Stimulated activated CD8-positive, alpha-beta memory T cell treated with anti-CD3 and anti-CD28 coated beads, Interleukin-4, amount 100 ng/mL, for 48 hours (primary cell): ENCODE measurements at regions not wholly inside any gene's neighbourhood (a gene's known extent, or its start where the extent isn't known, plus 50 kb on each side); places are given as distances from the start of the nearest gene placed in this dataset.

Source experiments
- DNase-seq: peaks from one replicate; pipeline ENCODE4 v3.0.0-alpha.2; 2020

GRCh38 chr6:12593771-12594529 is 122.6 kb upstream of the PHACTR1 start:
- DNase-seq: no peak

DNA sequence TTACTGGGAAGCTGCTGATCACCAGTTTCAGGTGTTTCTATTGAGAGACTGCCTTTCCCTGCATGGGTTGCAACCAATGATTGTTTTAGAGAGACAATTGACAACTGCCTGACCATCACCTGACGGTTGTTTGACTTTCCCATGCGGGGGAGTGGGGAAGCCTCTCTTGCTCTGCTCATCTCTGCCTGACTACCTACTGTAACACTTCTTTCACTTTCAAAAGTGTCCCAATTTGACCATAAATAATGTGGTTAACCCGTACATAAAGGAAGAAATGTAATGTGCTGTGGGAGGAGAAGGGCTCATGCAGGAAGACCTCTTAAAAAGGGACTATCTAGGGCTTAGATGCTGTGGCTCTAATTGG is 122.1 kb upstream of the PHACTR1 start:
- DNase-seq: no peak

DNA sequence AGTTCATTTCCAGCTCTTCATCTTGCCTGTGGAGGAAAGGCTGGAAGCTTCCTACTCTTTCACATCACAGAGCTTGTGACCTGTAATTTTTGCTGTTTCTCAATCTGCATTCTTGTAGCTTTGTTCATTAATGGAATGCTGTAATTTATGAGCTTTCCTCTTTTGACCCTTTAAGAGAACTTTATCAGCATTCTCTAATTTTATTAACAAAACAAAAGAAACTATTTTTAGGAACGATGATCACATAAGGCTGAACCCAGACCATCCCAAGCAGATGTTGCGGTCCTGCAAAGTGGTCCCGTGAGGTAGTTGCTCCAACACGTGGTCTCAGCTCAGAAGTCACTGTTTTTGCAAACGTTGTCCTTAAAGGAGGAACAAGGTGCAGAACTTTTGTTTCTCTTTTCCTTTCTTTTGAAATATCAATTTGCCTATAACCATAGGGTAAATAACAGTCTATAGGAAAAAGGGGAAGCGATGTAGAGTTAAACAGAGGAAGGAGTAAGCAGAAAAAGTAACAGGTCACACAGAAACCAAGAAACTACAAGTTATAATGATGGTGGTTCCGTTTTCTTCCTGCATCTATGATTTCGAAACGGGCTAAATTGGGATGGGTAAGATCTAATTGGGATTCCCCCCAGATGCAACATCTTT is 121.3 kb upstream of the PHACTR1 start:
- no peak for DNase-seq

DNA sequence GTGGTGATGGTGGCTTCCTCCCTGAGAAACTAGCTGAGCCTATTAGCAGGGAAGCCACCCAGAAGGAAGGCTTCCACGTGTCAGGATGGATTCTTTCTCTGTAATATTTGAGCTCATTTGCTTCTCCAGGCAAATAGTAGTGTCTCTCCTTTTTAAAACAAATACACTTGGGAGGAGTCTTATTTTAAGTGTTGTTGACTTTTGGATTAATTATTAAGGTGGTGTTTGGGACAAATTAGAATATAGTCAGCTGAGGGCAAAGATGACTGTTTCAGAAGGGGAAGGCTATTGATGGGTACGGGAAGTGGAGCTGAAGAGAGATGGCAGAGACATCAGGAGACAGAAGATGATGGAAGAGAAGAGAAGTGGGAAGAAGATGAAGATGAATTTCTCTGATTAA is 119.8 kb upstream of the PHACTR1 start:
- no peak for DNase-seq

GRCh38 chr6:12598919-12599318 is 117.6 kb upstream of the PHACTR1 start:
- no peak for DNase-seq

GRCh38 chr6:12601881-12602280 is 114.7 kb upstream of the PHACTR1 start:
- DNase-seq: no peak

GRCh38 chr6:12602342-12602741 is 114.2 kb upstream of the PHACTR1 start:
- no peak for DNase-seq

DNA sequence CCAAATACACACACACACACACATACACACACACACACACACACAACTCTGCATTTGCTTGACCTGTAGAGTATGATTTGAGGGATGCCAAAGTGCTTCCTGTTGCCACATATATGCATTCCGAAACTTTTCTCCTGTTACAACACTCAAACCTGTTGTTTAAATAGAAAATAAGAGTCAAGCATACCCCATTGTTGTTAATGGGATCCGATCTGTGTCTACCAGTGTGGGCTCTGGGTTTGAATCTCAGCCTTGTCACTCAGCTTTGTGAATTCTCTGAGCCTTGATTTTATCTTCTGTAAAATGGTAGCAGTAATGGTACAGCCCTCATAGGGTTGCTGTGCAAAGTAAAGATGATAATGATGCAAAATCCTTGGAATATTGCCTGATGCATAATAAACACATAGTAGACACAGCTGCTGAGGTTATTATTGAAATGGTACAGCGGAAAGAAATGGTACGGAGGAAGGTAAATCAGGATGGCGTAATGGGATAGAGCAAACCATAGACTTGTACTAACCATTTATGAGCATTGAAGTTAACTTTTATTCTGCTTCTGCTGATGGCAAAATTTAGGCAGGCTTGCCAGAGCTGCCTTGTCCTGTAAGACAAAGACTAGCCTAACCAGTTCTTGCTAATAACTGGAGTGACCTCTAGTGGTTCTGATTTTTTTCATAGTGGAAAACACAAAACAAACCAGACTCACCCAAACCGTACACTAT is 113.5 kb upstream of the PHACTR1 start:
- DNase-seq: no peak

GRCh38 chr6:12603673-12604049 is 112.9 kb upstream of the PHACTR1 start:
- DNase-seq: no peak

DNA sequence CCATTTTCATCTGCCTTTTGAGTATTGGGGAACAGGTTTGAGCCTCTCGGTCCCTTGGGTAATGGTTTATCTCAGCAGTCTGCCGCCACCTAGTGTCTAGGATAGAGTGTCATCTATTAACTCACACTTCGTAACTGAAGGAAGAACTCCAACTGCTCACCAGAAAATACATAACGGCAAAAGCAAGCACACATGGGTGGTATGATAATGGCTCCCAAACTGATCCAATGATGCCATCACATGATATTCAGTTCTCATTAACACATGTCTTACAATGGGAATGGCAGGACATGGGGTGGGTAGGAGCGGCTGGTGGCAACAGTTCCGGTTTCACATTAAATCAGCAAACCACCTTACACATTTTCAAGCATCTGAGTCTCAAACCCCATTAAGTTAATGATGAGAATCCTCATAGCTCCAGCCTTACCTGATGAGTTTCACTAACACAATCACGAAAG is 110.7 kb upstream of the PHACTR1 start:
- peak; percentile 53 for DNase-seq

GRCh38 chr6:12606616-12607015 is 110.0 kb upstream of the PHACTR1 start:
- no peak for DNase-seq

DNA sequence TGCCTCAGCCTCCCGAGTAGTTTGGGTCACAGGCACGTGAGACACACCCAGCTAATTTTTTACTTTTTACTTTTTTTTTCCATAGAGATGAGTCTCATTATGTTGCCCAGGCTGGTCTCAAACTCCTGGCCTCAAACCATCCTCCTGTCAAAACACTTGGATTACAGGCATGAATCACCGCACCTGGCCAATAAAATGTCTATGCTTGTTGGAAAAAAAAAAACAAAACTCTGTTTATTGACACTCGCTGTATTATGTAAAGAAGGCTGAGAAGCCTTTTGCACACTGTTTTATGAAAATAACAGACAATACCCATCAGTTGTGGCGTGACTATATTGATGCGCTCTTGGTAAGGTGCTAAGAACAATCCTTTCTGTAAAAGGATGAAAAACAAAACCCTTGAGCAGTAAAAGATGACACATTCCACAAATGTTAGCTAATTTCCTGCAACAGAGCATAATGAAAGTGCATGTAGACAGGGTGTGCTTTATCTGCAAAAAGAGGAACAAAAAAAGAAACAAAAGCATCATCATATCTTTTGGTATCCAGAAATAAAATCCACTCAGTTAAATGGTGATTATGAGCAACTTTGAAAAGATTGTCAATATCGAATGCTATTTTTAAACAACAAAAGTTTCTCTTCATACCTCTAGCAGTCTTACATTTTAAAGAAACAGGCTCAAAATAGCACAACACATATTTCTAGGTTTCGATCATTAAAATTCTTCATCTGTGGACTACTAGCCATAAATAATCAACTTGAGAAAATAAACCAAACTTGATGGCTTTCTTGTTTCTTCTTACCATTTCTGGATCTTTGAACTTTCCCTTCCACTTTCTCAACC is 108.3 kb upstream of the PHACTR1 start:
- DNase-seq: no peak

- no peak for DNase-seq
These were observed 107.7 kb upstream of the PHACTR1 start for GRCh38 chr6:12608874-12609273.

DNA sequence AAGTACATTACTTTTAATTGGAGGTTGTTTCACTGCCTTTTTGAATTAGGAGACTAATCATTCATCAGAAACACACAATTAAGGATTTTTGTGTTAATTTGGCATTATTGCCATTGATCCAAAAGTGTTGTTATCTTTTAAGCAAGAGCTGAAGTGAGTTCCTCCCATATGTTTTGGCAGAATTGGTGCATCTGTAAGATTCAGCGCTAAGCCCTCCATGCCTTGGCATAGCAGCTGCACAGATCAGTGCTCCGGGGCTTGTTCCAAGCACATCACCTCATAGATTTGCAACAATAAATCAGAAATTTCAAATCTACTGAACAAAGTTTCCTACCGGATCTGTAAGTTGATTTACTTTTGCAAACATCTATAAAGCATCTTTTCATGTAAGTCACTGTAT is 106.8 kb upstream of the PHACTR1 start:
- DNase-seq: no peak

DNA sequence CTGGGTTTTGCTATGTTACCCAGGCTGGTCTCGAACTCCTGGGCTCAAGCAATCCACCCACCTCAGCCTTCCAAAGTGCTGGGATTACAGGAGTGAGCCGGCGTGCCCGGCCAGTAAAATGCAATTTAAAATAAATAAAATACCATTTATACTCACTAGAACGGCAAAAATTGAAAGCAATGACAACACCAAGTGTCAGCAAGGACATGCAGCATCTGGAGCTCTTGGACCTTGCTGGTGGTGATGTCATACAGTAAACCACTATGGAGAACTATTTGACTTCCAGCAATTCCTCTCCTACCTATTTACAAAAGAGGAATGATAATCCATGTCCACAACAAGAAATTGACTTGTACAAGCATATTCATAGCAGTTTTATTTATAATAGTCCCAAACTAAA is 105.7 kb upstream of the PHACTR1 start:
- no peak for DNase-seq

- DNase-seq: no peak
These were observed 102.8 kb upstream of the PHACTR1 start for GRCh38 chr6:12613811-12614210.

DNA sequence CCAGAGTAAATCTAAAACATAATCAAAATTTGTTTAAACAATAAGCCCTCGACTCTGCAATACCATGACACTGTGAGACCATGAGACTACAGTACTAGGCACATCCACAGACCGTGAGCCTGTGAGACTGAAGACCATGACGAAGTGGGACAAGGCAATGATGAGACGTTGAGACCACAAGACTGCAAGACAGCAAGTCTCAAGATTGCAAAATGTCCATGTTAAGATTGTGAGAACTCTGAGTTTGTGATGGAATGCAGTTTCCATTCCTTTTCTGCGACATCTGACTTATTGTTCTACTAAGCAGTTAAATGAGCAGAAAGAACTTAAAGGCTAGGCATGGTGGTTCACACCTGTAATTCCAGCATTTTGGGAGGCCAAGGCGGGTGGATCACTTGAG is 102.1 kb upstream of the PHACTR1 start:
- no peak for DNase-seq

- no peak for DNase-seq
These were observed 98.3 kb upstream of the PHACTR1 start for GRCh38 chr6:12618296-12618695.

DNA sequence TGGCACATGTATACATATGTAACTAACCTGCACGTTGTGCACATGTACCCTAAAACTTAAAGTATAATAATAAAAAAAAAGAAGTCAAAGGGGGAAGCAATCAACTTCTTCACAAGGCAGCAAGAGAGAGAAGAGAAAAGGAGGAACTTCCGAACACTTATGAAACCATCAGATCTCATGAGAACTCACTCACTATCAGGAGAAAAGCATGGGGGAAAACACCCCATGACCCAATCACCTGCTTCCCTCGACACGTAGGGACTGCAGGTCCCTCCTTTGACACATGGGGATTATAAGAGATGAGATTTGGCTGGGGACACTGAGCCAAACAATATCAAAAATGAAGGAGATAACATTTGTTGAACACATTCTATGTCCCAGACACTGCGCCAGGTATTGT is 94.8 kb upstream of the PHACTR1 start:
- DNase-seq: no peak

DNA sequence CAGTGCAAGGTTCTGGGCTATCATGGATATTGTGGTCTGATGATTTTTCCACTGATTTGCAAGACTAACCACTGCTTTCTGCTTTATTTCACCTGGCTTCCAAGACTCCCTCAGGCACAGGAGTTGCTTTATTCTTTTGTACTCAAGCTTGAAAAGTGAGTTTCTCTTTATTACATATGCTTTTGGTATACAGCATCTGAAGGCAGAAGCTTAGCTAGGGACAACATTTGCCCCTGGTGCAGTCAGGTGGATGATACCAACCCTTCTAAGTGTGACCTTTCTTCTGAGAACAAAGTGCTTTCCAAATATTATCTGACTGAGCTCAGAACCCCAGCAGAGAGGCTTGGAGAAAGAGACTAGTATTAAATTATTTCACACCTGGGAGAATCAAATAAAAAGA is 94.0 kb upstream of the PHACTR1 start:
- DNase-seq: no peak

DNA sequence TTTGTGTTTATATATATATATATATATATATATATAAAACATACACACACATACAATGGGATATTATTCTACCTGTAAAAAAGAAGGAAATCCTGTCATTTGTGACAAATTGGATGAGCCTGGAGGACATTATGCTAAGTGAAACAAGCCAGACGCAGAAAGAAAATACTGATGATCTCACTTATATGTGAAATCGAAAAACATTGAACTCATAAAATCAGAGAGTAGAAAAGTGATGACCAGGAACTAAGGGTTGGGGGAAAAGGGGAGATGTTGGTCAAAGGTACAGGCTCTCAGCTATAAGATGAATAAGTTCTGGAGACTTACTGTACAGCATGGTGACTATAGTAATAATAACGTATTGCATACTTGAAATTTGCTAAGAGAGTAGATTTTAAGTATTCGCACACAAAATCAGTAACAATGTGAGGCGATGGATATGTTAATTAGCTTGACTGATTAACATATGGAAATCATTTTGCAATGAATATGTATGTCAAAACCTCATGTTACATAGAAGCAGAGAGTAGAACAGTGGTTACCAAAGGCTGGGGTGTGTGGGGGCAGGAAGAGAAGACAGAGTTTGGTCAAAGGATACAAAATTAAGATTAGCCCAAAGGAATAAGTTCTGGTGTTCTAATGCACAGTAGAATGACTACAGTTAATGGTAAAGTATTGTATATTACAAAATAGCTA is 92.3 kb upstream of the PHACTR1 start:
- no peak for DNase-seq

- DNase-seq: no peak
These were observed 89.5 kb upstream of the PHACTR1 start for GRCh38 chr6:12627053-12627452.

- DNase-seq: no peak
These were observed 88.2 kb upstream of the PHACTR1 start for GRCh38 chr6:12628327-12628726.
